ENCODE measurements at regions not wholly inside any gene's neighbourhood (a gene's known extent, or its start where the extent isn't known, plus 50 kb on each side); places are given as distances from the start of the nearest gene placed in this dataset.
"Not testable (repeated sequence)": the region's sequence is repeated elsewhere in the genome, so short reads cannot be mapped to it uniquely, and the experiment has no call there.

DNA sequence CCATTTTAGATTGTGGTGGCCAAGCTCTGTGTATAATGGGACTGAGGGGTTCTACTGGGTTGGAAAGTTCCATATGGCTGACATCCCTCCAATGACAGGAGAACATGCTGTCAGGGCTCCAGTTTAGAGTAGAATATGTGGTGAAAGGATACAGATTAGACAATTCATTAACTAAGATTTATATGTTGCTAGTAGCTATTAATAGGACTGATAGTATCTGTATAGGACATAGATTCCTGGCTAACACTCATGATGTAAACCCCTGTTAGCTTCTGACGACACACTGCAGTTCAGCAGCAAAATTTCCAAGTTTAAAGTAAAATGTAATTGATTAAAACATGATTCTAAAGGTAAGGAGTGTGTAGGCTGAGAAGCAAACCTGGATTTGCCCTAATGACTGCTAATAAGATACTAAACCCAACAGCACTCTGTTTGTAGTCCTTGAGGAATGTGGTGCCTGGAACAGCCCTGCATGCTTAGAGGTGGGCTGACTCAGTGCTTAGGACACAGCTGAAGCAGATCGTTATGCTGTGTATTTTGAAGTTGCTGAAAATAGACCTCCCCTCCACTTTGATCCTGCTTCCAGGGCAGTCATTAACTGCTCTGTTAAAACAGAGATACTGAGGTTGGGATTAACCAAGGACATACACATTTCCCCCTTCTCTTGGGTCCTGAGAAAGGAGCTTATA lies 1129.6 kb downstream of the SORCS3 start:
- peak; percentile 3 for DNase-seq

DNA sequence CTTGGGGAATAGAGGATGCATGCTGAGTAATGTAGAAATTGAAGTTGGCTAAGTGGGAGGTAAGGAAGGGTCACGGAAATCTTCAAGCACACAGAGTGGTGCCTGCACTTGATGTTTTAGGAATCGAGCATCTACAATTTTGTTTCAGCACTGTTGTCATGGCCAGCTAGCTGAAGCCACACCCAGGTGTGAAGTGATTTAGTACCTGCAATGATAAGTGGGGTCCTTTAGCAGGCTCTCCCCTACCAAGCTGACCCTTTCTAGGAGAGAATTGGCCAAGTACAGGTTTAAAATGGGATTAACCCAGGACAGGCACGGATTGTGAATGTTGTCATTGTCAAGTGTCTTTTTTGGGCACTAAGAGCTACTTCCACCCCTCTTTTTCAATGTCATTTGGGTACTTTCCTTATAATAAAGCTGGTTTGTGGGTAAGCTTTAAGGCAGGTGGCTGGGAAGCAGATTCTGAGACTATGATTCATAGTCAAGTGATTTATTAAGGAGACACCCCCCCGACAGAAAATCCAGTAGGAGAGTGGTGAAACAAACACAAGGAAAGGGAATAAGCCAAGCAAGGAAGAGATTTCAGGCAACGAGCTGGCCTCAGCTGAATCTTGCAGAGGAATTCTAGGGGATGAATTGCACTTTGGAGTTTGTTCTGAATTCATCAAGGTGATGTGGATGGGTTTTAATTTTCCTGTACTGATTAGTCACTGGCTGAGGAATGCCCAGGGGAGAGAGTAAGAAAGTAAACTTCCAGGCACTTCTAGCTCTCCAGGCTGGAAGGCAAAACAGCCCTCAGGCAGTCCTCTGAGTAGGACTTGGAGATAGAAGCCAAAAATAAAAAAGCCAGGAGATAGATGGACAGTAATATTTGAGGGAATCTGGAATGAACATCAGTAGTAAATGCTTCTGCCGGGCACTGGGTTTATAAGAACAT lies 1128.4 kb downstream of the SORCS3 start:
- peak; percentile 2 for DNase-seq

DNA sequence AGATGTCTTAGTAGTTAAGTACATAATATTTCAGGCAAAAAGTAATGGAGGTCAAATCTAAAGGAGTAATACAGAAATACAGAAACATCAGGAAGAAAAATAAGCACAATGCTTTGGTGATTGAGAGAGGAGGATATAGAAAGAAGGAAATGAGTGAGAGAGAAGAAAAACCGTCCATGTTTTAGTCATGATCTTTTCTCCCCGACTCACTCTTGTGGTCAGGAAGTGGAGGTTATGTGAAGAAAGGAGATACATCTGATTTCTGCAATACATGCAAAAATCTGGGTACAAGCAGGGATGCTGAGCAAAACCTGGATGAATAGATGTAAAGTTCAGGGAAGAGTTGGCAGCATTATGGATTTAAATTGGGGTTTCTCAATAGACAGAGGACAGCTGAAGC lies 1122.5 kb downstream of the SORCS3 start:
- no peak for DNase-seq

DNA sequence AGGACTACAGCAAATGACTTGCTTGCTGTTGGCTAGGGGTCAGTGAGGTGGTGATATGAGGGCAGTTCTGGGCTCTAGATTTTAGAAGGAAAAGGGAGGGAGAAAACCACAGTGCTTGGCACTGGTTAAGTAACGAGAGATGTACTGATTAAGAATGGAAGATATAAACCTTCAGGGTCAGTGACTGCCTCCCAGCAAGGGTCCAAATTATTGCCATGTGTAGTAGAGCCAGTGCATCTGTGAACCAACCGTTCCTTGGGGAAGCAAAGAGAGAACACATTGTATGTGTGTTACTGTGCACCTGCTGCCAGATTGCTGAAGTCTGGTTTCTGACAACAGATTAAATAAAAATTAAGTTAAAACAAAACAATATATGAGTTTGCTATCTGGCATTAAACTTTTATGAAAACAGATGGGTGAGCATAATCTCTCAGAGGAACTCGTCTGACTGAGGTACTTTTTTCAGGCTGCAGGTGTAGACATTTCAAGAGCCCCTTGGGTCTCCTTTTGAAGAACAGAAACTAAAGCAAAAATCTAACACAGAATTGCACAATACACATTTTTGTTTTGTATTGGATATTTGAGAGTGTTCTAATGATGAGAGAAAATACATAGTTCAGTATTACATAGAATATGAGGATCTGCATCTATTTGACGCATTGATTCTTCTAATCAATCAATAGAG lies 1120.6 kb downstream of the SORCS3 start:
- no peak for DNase-seq

DNA sequence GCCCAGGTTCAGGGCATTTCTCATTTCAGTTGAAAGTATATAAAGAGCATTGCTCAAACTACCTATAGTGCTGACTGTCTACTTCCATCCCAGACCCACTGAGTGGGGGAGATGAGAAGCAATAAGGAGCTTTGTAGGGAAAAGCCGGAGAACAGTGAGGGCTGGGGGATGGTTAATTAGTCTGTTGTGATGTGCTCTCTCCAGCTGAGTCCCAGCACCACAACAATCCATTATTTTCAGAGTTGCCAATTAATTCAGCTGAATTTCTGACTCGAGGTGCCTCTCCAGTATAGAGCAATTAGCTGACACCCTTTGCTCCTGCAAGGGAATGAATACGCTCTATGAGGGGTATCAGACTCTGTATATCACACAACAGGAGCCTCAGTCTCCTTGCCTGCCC lies 1118.6 kb downstream of the SORCS3 start:
- no peak for DNase-seq

DNA sequence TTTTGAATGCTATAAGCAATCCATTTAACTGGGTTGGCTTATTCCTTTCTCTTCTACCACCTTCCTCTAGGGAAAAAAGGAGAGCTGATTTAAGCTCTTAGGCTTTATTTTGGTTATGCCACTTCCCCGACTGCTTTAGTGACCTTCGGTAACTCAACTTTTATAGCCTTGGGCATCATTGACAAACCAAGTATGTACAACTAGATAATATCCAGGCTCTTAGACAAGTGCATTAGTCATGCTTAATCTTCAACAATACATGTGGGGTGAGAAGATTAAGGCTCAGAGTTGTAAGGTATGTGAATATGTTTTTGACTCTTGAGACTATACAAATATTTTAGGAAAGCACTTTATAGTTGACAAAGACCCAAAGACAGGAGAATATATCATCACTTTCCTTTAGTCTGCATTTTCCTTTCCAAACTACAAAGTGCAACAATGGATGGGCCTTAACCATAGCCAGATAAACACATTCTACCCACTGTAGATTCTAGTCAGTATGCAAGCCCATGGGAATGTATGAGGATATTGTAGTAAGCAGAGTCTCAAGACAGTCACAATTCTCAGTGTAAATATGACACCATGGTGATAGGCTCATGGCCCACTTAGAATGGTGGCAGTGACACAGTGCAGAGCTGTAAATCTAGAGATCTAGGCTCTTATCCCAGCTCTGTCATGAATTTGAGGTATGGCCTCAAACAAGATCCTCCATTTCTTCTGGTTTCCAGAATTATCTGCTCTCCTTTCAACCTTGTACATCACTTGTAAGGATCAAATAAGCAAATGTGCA lies 1117.3 kb downstream of the SORCS3 start:
- DNase-seq: no peak

DNA sequence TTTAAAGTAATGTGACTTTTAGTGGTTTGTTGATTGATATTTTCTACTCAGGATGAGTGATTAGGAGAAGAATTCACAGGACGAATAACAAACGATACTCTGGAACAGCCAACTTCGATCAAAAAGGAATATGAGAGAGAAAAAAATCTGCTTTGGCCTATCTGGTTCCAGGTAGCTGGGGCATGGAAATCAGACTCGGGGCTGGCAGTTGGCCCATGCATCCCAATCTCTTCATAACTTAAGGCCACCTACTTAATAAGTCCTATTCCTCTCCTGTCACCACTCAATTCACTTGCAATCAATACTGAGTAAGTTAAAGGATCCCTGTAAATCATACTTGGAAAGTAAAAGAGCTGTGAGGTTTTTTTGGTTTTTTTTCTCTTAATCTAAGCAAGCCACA lies 1116.2 kb downstream of the SORCS3 start:
- DNase-seq: no peak

DNA sequence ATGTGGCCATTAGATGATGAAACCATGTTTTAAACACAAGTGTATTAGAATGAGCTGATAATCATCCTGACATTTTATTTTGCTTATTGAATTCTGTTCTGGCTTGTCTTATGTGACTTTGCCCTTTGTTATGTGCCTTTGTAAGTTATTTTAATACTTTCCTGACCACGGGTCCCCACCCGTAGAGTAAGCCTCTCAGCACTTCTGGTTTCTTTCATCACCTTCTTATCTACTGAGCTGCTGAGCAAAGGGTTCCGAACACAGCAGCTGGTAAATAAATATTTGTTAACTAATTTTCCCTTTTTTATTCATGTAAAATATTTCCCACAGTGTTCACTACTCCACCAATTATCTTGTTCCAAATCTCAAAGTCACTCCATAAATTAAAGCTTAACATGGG lies 1115.3 kb downstream of the SORCS3 start:
- DNase-seq: no peak

DNA sequence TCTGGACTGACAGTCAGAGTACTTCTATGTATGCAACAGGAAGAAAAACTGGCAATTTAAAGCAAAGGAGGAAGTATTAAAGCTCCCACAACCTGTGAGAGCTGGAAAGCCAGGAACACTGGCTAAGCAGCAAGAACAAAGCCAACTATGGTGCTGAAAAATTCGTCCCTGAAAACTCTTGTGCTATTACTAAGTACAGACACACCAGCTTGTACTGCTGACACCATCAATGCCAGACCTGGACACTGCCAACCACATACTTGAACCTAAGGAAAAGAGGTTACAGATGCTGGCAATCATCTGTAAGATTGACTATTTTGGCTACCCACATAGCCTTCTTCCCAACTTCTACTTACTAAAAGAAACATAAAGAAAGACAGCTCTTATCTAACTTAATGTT lies 1110.6 kb downstream of the SORCS3 start:
- DNase-seq: no peak

DNA sequence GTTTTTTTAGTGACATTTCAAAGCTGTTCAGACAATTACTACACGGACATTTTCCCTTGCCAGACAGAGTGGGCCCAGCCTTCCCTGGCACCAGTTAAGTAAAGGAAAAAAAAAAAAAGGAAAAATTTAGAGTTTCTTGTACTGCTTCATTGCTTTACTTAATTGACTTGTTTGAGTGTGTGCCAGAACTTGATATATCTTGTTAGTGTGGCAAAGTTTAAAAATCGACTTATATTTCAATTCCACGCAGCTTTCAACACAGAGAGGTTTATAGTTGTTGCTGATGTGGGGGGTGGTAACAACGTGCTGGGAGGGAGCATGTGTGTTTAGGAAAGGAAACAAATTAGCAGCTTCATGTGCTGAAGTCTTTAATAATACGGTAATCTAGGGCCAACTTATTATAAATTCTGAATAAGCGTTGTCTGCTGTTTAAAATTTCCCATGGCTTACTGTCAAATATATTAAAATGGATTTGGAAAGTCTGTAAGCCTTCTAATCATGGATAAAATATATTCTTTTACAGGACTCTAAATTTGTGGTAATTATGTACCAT lies 1104.6 kb downstream of the SORCS3 start:
- no peak for DNase-seq

DNA sequence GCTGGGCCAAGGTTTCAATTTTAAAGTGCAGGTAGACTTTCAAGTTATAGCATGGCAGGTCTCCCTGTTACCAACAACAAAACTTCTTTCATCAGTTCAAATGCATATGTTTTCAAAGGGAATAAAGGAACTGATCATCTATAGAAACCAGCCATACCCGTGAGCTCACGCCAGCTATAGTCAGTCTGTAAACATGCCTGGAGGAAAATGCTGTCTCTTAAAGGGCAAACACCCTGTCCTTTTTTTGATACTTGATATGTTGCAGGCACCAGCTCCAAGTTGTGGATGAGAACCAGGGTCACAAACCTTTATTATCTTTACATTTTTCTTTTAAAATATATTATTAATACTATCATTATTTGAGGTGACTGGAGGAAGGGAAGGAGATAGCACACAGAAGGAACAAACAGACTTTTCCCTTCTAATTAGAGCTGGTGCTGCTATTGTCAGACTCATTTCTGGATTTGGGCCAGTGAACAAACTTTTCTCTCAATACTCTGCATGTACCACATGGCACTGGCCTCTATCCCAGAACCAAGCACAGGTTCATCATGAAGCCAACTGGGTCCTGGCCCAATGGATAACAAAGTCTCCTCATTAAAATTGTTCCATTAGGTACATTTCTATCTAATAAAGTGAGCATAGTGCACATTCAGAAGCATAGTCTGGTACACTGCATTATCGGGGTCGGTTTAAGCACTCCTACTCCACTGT lies 1102.4 kb downstream of the SORCS3 start:
- DNase-seq: no peak

DNA sequence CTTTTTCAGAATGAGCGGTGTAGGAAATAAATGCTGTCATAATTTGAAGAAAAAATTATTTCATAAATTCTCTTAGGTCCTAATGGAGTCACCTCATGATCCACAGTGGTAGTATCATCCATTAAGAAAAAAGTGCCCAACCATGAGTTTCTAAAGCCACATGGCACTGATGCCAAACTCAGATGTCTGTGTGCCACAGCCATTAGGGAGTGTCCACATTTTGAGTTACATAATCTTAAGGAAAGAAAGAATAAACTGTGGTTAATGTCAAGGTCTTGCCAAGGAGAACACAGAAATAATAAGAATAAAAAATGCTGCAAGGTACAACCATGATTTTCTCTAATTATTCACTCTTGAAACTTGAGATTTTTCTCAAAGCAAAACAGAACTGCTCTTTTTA lies 1101.8 kb downstream of the SORCS3 start:
- no peak for DNase-seq

DNA sequence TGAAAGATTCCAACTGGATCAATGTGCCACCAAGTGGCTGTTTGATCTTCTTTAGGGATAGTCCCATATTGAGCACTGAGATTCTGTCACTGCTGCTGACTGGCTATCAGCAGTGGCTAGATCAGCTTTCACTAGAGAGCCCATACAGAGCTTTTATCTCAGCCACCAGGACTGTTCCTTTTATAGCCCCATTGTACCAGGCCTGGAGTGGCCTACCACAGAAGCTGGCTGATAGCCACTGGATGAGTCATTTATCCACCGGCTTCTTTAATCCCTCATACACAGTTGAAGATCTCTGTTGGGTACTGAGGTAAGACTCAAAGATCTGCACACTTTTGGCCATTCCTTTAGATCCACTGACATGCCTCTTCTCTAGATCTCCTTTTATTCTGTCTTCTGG lies 1101.1 kb downstream of the SORCS3 start:
- DNase-seq: no peak

DNA sequence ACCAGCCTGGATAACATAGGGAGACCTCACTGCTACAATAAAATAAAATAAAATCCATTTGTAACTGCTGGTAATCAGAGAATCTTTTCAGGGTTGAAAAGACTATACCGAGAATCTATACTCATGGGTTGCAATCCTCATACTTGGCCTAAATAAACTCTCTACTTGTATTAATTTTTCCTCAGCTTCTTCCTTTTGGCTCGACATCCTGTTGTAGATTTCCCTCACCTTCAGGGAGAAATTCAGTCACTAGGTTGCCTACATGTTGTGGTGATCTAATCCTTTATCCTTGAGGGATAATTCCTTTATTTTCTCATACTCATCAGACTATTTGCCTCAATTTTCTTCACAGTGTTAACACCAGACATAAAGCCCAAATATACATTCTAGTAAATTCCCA lies 1093.4 kb downstream of the SORCS3 start:
- no peak for DNase-seq

DNA sequence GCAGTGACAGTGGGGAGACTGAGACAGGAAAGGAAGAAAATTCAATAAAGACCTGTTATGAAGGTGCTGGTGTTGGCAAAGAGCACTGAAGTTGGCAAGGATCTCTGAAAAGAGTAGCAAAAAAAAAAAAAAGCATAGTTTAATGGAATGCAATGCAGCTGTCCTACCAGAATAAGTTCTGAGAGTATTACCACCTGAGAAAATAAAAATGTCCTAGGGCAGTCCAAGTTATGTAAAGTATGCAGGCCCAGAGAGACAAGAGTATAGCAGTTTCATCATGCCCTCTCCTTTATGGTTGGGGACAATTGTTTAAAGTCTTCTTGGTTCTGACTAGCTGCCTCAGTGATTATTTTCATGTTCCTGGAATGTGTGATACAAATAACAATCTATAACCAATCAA lies 1092.8 kb downstream of the SORCS3 start:
- DNase-seq: no peak

DNA sequence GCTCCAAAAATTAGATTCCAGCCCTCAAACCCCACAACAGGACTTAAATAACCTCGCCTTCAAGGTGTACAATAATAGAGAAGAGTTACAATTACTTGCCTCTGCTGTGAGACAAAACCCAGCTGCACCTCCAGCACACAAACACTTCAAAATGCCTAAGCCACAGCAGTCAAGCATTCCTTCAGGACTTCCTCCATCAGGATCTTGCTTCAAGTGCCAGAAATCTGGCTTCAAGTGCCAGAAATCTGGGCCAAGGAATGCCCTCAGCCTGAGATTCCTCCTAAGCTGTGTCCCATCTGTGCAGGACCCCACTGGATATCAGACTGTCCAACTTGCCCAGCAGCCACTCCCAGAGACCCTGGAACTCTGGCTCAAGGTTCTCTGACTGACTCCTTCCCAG lies 1088.3 kb downstream of the SORCS3 start:
- DNase-seq: no peak

DNA sequence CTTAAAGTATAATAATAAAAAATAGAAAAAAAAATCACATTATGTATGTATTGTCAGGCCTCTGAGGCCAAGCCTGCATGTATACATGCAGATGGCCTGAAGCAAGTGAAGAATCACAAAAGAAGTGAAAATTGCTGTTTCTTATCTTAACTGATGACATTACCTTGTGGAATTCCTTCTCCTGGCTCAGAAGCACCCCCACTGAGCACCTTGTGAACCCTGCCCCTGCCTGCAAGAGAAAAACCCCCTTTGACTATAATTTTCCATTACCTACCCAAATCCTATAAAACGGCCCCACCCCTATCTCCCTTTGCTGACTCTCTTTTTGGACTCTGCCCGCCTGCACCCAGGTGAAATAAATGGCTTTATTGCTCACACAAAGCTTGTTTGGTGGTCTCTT lies 1086.5 kb downstream of the SORCS3 start:
- DNase-seq: not testable (repeated sequence)

DNA sequence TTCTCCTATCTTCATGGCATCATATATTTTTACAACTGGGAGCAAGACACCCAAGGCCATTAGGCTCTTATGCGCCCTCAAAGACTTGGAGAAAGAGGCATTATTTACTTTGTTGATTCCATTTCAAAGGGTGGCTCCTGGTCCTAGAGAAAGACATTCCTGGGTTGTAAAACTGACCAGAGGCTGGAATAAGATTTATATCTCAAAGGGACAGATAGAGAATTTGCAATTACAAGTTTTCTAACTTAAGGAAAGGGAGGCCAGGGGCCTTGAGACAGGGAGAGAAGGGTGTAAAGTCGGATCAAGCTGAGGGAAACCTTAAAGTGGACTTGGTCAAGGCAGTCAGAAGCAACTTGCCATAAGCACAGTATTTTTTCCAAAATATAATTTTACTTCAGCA lies 1086.0 kb downstream of the SORCS3 start:
- no peak for DNase-seq

DNA sequence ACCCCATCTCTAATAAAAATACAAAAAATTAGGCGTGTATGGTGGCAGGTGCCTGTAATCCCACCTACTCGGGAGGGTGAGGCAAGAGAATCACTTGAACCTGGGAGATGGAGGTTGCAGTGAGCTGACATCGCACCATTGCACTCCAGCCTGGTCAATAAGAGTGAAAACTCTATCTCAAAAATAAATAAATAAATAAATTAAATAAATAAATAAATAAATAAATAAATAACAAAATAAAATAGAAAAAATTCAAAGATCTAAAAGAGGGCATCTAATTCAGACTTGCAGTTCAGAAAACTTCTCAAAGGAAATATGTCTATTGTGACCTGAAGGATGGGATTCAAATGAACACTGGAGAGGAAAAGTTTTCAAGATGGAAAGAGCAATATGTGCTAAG lies 1085.1 kb downstream of the SORCS3 start:
- DNase-seq: no peak

DNA sequence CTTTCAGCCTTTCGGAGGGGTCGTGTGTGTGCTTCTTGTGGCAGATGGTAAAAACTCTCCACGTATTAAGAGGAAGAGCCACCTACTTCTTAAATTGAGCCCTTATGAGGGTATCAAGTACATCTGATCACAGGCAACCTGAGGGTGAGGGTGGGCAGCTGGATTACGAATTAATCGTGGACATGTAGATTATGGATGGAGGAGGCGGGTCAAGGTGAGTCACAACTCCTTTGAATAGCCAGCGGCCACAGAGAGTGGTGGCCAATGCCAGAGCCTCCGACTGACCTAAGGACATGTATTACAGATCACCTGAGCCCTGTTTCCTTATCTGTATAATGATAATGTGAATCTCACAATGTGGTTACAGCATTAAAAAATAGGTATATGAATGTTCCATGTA lies 1083.9 kb downstream of the SORCS3 start:
- DNase-seq: no peak

DNA sequence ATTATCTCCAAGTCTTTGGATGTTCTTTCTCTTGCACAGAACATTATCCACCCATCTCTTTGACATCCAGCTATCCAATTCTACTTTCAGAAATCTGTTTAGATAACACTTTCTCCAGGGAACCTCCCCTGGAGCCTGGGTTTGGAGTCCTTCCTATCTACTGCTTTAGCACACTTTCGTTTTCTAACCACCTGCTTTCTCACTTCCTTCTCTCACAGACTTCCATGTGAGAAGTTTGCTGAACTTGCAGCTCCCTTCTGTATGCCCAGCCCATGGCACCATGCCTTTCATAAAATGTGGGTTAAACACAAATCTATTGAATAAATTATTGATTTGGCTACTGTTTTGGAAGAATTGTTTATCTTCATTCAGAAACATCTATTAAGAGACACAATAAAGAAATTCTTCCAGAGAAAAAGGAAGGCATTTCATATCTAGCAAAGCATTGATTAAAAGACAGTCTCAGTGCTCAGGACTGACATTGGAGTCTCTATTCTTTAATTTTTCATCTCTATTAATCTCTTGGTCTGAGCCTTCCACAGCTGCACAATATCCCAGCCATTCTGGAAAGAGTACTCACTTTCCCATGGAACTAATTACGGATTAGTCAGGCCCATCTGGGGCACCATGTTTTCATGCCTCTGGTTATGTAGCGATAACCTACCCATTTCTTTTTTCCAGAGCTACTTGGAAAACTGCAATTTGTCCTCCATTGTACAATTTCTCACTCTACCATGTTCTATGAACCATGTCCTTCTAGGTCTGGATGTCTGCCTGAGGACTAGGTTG lies 1077.3 kb downstream of the SORCS3 start:
- DNase-seq: no peak

Measured in fibroblast of skin of abdomen (primary cell).